ENCODE measurements at regions not wholly inside any gene's neighbourhood (a gene's known extent, or its start where the extent isn't known, plus 50 kb on each side); places are given as distances from the start of the nearest gene placed in this dataset.

DNA sequence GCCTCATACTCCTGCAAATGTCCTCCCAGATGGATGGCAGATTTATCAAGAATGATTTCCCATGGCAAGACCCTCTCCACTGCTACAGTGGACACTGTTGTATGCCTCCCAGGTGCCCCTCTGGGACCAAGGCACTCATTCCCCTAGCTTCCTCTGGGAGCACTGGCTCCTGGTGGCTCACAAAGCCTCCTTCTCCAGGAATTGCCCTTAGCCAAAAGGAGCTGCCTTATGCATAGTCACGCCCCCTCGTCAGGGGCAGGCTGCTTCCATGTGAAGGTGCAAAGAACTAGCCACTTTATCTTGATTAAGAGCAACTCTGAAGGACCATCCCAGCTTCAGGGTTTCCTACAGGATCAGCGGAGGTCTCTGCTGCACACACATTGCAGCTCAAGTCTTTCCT is 358.1 kb downstream of the CDK5RAP2 start:
- no peaks in the 10 kb centered on the region for H3K4me1 ChIP-seq
- CTCF ChIA-PET = interaction anchor here (0.7 kb wide), 1 partner anchor 40 kb away, joined by 3 read pairs; no protein-coding TSS in a partner anchor
- DNase-seq (ENCODE audit: low read depth in 1 of 2, low spot score in 1 of 2) = no peak
- no peak overlapping the region for H3K4me3 ChIP-seq
- H3K9me3 ChIP-seq = no peaks in the 10 kb centered on the region
- FAIRE-seq = no peak
- ATAC-seq = no peak
- no peak overlapping the region for H3K27ac ChIP-seq
- TF ChIP-seq RARB (CRISPR knock-in tag; IDR thresholded peaks at IDR 0.05) (no peak), HOXB13 (CRISPR knock-in tag; IDR thresholded peaks at IDR 0.05; ENCODE audit: low read depth) (no peak), CHD4 (IDR thresholded peaks at IDR 0.05; ENCODE audit: borderline replicate concordance) (no peak), FOSB (CRISPR knock-in tag; IDR thresholded peaks at IDR 0.05) (no peak), KDM5A (IDR thresholded peaks at IDR 0.05) (no peak), CHD2 (IDR thresholded peaks at IDR 0.05; ENCODE audit: low read length, partially characterized antibody) (no peak), RAD21 (conservative IDR thresholded peaks at IDR 0.05 in 1 of 2, IDR thresholded peaks at IDR 0.05 in 1 of 2) (no peak), PHF8 (IDR thresholded peaks at IDR 0.05; ENCODE audit: borderline replicate concordance, low read depth) (no peak), CBX2 (IDR thresholded peaks at IDR 0.05; ENCODE audit: borderline replicate concordance, low read depth) (no peak), HDAC2 (IDR thresholded peaks at IDR 0.05) (no peak), EHMT2 (IDR thresholded peaks at IDR 0.05; ENCODE audit: low read depth) (no peak)
- TF ChIP-seq, protein P1, sequence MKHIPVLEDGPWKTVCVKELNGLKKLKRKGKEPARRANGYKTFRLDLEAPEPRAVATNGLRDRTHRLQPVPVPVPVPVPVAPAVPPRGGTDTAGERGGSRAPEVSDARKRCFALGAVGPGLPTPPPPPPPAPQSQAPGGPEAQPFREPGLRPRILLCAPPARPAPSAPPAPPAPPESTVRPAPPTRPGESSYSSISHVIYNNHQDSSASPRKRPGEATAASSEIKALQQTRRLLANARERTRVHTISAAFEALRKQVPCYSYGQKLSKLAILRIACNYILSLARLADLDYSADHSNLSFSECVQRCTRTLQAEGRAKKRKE (CRISPR knock-in tag; IDR thresholded peaks at IDR 0.05; ENCODE audit: low read depth) = no peak
- TF ChIP-seq, protein P2, sequence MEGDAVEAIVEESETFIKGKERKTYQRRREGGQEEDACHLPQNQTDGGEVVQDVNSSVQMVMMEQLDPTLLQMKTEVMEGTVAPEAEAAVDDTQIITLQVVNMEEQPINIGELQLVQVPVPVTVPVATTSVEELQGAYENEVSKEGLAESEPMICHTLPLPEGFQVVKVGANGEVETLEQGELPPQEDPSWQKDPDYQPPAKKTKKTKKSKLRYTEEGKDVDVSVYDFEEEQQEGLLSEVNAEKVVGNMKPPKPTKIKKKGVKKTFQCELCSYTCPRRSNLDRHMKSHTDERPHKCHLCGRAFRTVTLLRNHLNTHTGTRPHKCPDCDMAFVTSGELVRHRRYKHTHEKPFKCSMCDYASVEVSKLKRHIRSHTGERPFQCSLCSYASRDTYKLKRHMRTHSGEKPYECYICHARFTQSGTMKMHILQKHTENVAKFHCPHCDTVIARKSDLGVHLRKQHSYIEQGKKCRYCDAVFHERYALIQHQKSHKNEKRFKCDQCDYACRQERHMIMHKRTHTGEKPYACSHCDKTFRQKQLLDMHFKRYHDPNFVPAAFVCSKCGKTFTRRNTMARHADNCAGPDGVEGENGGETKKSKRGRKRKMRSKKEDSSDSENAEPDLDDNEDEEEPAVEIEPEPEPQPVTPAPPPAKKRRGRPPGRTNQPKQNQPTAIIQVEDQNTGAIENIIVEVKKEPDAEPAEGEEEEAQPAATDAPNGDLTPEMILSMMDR (IDR thresholded peaks at IDR 0.05) = no peak
- TF ChIP-seq, protein P3, sequence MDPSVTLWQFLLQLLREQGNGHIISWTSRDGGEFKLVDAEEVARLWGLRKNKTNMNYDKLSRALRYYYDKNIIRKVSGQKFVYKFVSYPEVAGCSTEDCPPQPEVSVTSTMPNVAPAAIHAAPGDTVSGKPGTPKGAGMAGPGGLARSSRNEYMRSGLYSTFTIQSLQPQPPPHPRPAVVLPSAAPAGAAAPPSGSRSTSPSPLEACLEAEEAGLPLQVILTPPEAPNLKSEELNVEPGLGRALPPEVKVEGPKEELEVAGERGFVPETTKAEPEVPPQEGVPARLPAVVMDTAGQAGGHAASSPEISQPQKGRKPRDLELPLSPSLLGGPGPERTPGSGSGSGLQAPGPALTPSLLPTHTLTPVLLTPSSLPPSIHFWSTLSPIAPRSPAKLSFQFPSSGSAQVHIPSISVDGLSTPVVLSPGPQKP (IDR thresholded peaks at IDR 0.05; ENCODE audit: low read depth, low read length) = no peak
- H3K4me2 ChIP-seq = no peak overlapping the region
- 0% methylated on average over 3 of the region's 3 CpGs for WGBS (ENCODE audit: missing lambda C conversion rate)
- POLR2A ChIA-PET = no interaction called here

DNA sequence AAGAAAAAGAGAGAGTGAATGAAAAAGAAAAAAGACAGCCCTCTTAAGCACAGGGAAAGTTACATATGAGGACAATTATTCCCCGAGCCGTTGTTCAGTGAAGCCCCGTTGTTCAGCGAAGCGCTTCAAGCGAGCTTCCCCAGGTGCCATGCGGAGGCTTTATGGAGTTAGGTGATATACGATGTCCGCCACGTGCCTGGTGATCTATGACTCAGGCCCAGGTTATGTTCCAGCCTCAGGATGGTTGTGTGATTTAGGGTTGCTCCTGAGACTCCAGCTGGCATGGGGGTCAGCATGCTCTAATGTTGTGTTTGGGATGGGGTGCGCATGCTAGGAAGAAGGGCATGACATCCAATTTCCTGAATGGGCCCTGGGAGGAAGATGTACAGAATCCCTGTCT is 365.6 kb downstream of the CDK5RAP2 start:
- FAIRE-seq = no peak
- Histone ChIP-seq H3K4me2 (no peak overlapping the region), H3K9me3 (no peaks in the 10 kb centered on the region), H3K27ac (no peak overlapping the region), H3K4me3 (no peak overlapping the region), H3K4me1 (no peaks in the 10 kb centered on the region)
- 45% methylated on average over 11 of the region's 11 CpGs for WGBS (ENCODE audit: missing lambda C conversion rate)
- no peak for ATAC-seq
- TF ChIP-seq CHD2 (IDR thresholded peaks at IDR 0.05; ENCODE audit: low read length, partially characterized antibody) (no peak), SMC3 (IDR thresholded peaks at IDR 0.05) (no peak), ZC3H11A (IDR thresholded peaks at IDR 0.05) (no peak), JUNB (IDR thresholded peaks at IDR 0.05) (no peak), CBX2 (IDR thresholded peaks at IDR 0.05; ENCODE audit: borderline replicate concordance, low read depth) (no peak), RFX5 (IDR thresholded peaks at IDR 0.05) (no peak)
- TF ChIP-seq, protein P4, sequence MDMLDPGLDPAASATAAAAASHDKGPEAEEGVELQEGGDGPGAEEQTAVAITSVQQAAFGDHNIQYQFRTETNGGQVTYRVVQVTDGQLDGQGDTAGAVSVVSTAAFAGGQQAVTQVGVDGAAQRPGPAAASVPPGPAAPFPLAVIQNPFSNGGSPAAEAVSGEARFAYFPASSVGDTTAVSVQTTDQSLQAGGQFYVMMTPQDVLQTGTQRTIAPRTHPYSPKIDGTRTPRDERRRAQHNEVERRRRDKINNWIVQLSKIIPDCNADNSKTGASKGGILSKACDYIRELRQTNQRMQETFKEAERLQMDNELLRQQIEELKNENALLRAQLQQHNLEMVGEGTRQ (IDR thresholded peaks at IDR 0.05) = no peak
- TF ChIP-seq, protein P5, sequence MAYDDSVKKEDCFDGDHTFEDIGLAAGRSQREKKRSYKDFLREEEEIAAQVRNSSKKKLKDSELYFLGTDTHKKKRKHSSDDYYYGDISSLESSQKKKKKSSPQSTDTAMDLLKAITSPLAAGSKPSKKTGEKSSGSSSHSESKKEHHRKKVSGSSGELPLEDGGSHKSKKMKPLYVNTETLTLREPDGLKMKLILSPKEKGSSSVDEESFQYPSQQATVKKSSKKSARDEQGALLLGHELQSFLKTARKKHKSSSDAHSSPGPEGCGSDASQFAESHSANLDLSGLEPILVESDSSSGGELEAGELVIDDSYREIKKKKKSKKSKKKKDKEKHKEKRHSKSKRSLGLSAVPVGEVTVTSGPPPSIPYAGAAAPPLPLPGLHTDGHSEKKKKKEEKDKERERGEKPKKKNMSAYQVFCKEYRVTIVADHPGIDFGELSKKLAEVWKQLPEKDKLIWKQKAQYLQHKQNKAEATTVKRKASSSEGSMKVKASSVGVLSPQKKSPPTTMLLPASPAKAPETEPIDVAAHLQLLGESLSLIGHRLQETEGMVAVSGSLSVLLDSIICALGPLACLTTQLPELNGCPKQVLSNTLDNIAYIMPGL (CRISPR knock-in tag; IDR thresholded peaks at IDR 0.05; ENCODE audit: borderline replicate concordance) = no peak
- TF ChIP-seq, protein P3 (IDR thresholded peaks at IDR 0.05; ENCODE audit: low read depth, low read length) = no peak
- ChIA-PET CTCF (no interaction called here), POLR2A (no interaction called here)
- DNase-seq (ENCODE audit: low read depth in 1 of 2, low spot score in 1 of 2) = no peak

All from A549 (cell line).